Left ventricle myocardium inferior (tissue), 1 donor: ENCODE measurements at regions not wholly inside any gene's neighbourhood (a gene's known extent, or its start where the extent isn't known, plus 50 kb on each side); places are given as distances from the start of the nearest gene placed in this dataset.

Experiments
- DNase-seq: peaks from one replicate; pipeline ENCODE4 v3.0.0-alpha.2; 2020
- H3K27ac ChIP-seq: fragments of 200-600 bp; replicated peaks from 2 replicates; pipeline ENCODE4 v1.8.0; 2021
- H3K27me3 ChIP-seq: fragments of 200-600 bp; 2 replicates; pipeline ENCODE4 v1.8.0; 2021; ENCODE audit warnings: low read depth
- H3K36me3 ChIP-seq: fragments of 200-600 bp; 2 replicates; pipeline ENCODE4 v1.8.0; 2021
- H3K4me1 ChIP-seq: fragments of 200-600 bp; 2 replicates; pipeline ENCODE4 v1.8.0; 2021
- H3K4me3 ChIP-seq: fragments of 200-600 bp; 2 replicates; pipeline ENCODE4 v1.8.0; 2021; ENCODE audit warnings: mild to moderate bottlenecking, moderate library complexity
- H3K9me3 ChIP-seq: fragments of 200-600 bp; replicated peaks from 2 replicates; pipeline ENCODE4 v1.8.0; 2021
- CTCF ChIP-seq: fragments of 200-600 bp; IDR thresholded peaks from 2 replicates; pipeline ENCODE4 v1.8.0; 2021; ENCODE audit warnings: antibody characterized with exemption, mild to moderate bottlenecking, borderline replicate concordance
- intact Hi-C: fragments of 100-400 bp; cut with micrococcal nuclease; formaldehyde crosslinking; loops from one replicate; pipeline ENCODE4 v1.11.0; 2022
- donor health status: DM: no; HTN: yes; CAD: no; lungs with severe emphysema.

GRCh38 chr9:81460693-81461092 is 228.7 kb downstream of the TLE1 start:
- intact Hi-C loops: no loop called here
- H3K4me3 ChIP-seq: no peak overlapping the region
- no peak for TF ChIP-seq CTCF

GRCh38 chr9:81459591-81459990 is 229.8 kb downstream of the TLE1 start:
- no peaks in the 10 kb centered on the region for H3K27me3 ChIP-seq
- H3K27ac ChIP-seq: no peak overlapping the region
- TF ChIP-seq CTCF: no peak
- H3K36me3 ChIP-seq: no peaks in the 10 kb centered on the region
- no peak for DNase-seq
- no peak overlapping the region for H3K4me3 ChIP-seq
- peaks cover 5% of the 10 kb centered on the region for H3K9me3 ChIP-seq
- intact Hi-C loops: no loop called here
- H3K4me1 ChIP-seq: no peaks in the 10 kb centered on the region

More at GRCh38 chr9:81460693-81461092, 228.7 kb downstream of the TLE1 start:
- Histone ChIP-seq H3K9me3 (peaks cover 5% of the 10 kb centered on the region), H3K27ac (no peak overlapping the region), H3K4me1 (peaks cover 6% of the 10 kb centered on the region), H3K36me3 (no peaks in the 10 kb centered on the region), H3K27me3 (no peaks in the 10 kb centered on the region)
- no peak for DNase-seq

- no peak for DNase-seq
- Histone ChIP-seq H3K4me3 (no peak overlapping the region), H3K27me3 (no peaks in the 10 kb centered on the region), H3K27ac (no peak overlapping the region), H3K4me1 (no peaks in the 10 kb centered on the region), H3K9me3 (no peaks in the 10 kb centered on the region), H3K36me3 (no peaks in the 10 kb centered on the region)
- TF ChIP-seq CTCF: no peak
- intact Hi-C loops: no loop called here
These were observed 232.8 kb downstream of the TLE1 start for GRCh38 chr9:81456431-81457006.

DNA sequence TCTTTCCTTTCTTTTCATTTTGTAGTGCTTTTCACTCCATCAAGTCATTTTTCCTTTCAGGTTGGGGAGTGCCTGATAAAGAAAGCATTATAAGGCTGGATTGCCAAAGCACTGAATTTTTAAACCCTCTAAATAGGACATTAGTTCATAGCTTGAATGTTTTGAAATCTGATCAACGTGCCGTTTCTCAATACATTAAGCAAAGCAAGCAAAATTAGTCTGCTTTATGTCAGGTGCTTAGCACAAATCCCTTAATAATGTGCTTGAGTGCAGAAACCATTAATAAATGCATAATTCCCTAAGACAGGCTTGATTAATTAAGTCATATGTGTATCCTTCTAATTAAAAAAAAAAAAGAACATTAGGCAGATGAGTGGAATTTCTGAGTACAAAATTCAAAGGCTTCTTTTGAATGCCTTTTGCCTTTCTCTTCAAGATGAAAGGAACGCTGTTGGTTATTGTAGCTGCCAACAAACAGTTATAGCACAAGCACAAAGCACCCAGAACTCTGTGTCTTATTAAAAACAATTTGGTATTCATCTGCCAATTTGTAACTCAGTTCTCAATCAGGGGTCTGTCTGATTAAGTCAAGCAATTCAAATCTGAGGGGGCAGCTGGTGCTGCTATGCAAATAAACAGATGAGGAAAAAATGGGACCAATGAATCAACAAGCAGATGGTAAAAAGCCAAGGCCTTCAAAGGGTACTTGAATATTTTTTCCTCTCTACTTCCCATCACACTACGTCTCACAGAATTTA is 233.7 kb downstream of the TLE1 start:
- H3K36me3 ChIP-seq: no peaks in the 10 kb centered on the region
- no peak overlapping the region for H3K4me3 ChIP-seq
- no peak for DNase-seq
- H3K9me3 ChIP-seq: no peaks in the 10 kb centered on the region
- H3K27ac ChIP-seq: no peak overlapping the region
- no peak for TF ChIP-seq CTCF
- no peaks in the 10 kb centered on the region for H3K27me3 ChIP-seq
- intact Hi-C loops: no loop called here
- H3K4me1 ChIP-seq: no peaks in the 10 kb centered on the region

DNA sequence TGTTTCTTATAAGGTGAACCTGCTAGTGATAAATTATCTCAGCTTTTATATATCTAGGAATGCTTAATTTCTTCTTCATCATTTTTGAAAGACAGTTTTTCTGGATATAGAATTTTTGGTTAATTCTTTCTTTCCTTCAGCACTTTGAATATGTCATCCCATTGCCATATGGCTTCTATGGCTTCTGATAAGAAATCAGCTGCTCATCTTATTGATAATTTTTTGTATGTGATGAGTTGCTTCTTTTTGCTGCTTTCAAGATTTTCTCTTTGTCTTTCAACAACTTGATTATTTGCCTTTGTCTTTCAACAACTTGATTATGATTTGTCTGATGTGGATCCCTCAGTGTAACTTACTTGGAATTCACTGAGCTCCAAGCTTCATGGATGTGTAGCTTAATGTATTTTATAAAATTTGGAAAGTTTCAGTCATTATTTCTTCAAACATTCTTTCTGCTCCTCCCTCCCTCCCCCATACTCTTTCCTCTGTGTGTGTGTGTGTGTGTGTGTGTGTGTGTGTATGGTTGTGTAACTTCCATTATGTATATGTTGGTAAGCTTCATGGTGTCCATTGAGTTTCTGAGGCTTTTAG is 243.9 kb downstream of the TLE1 start:
- no peak for TF ChIP-seq CTCF

More for the DNA sequence above, 243.9 kb downstream of the TLE1 start:
- no peaks in the 10 kb centered on the region for H3K27me3 ChIP-seq
- H3K4me1 ChIP-seq: no peaks in the 10 kb centered on the region
- H3K27ac ChIP-seq: no peak overlapping the region
- no peak for DNase-seq
- H3K4me3 ChIP-seq: no peak overlapping the region
- no peaks in the 10 kb centered on the region for H3K36me3 ChIP-seq
- intact Hi-C loops: no loop called here
- peaks cover 57% of the 10 kb centered on the region for H3K9me3 ChIP-seq
